Neural progenitor cell (in vitro differentiated cells): ENCODE measurements at regions not wholly inside any gene's neighbourhood (a gene's known extent, or its start where the extent isn't known, plus 50 kb on each side); places are given as distances from the start of the nearest gene placed in this dataset.

Source experiments
- DNase-seq: peaks from one replicate; pipeline ENCODE4 v3.0.0-alpha.2; 2016; ENCODE audit warnings: low spot score
- H2AFZ ChIP-seq: fragments of 200-600 bp; sonication (generic); replicated peaks from 2 replicates; pipeline ENCODE4 v1.6.1; 2016; ENCODE audit warnings: antibody characterized with exemption
- H3F3A ChIP-seq: fragments of 200-600 bp; sonication (generic); 2 replicates; pipeline ENCODE4 v1.6.1; 2016; ENCODE audit warnings: antibody characterized with exemption, low read depth
- H3K27ac ChIP-seq: fragments of 200-600 bp; sonication (generic); 2 replicates; pipeline ENCODE4 v1.5.1; 2016; ENCODE audit warnings: mild to moderate bottlenecking
- H3K27me3 ChIP-seq: fragments of 200-600 bp; sonication (generic); 2 replicates; pipeline ENCODE4 v1.6.1; 2016; ENCODE audit warnings: mild to moderate bottlenecking, moderate library complexity
- H3K36me3 ChIP-seq: fragments of 200-600 bp; sonication (generic); 2 replicates; pipeline ENCODE4 v1.5.1; 2016
- H3K4me1 ChIP-seq: fragments of 200-600 bp; sonication (generic); 2 replicates; pipeline ENCODE4 v1.6.1; 2016; ENCODE audit warnings: mixed run types
- H3K4me2 ChIP-seq: fragments of 200-600 bp; sonication (generic); 2 replicates; pipeline ENCODE4 v1.6.1; 2016
- H3K4me3 ChIP-seq: fragments of 200-600 bp; sonication (generic); 2 replicates; pipeline ENCODE4 v1.5.1; 2016
- H3K79me2 ChIP-seq: fragments of 200-600 bp; sonication (generic); 2 replicates; pipeline ENCODE4 v1.6.1; 2016; ENCODE audit warnings: low read depth
- H3K9ac ChIP-seq: fragments of 200-600 bp; sonication (generic); 2 replicates; pipeline ENCODE4 v1.6.1; 2016
- H3K9me3 ChIP-seq: fragments of 200-600 bp; sonication (generic); 2 replicates; pipeline ENCODE4 v1.5.1; 2016; ENCODE audit warnings: low read depth
- H4K20me1 ChIP-seq: fragments of 200-600 bp; sonication (generic); 2 replicates; pipeline ENCODE4 v1.6.1; 2016; ENCODE audit warnings: low read depth
- H3K27ac Mint-ChIP-seq: 3 replicates; pipeline ENCODE4 v1.8.0; 2021; ENCODE audit warnings: mixed read lengths
- H3K27me3 Mint-ChIP-seq: 2 replicates; pipeline ENCODE4 v1.8.0; 2022; ENCODE audit warnings: low read depth, mild to moderate bottlenecking, inconsistent platforms, moderate library complexity, mixed read lengths; ENCODE audit not compliant: insufficient read depth
- H3K36me3 Mint-ChIP-seq: 3 replicates; pipeline ENCODE4 v1.8.0; 2021; ENCODE audit warnings: mixed read lengths
- H3K4me1 Mint-ChIP-seq: 3 replicates; pipeline ENCODE4 v1.8.0; 2021; ENCODE audit warnings: mixed read lengths
- H3K4me3 Mint-ChIP-seq: 3 replicates; pipeline ENCODE4 v1.8.0; 2021; ENCODE audit warnings: mild to moderate bottlenecking, moderate library complexity, mixed read lengths
- H3K9me3 Mint-ChIP-seq: 3 replicates; pipeline ENCODE4 v1.8.0; 2020; ENCODE audit warnings: mixed read lengths
- EZH2 ChIP-seq: fragments of 200-600 bp; sonication (generic); IDR thresholded peaks from 2 replicates; pipeline ENCODE4 v1.6.1; 2017; ENCODE audit warnings: antibody characterized with exemption, mild to moderate bottlenecking, moderate library complexity
- EZH2phosphoT487 ChIP-seq: fragments of 200-600 bp; sonication (generic); IDR thresholded peaks from 2 replicates; pipeline ENCODE4 v1.6.1; 2017; ENCODE audit warnings: antibody characterized with exemption
- TF ChIP-seq, protein P1 (sequence below): fragments of 200-600 bp; sonication (generic); IDR thresholded peaks from 2 replicates; pipeline ENCODE4 v1.5.1; 2017; ENCODE audit warnings: antibody characterized with exemption, mild to moderate bottlenecking

DNA sequence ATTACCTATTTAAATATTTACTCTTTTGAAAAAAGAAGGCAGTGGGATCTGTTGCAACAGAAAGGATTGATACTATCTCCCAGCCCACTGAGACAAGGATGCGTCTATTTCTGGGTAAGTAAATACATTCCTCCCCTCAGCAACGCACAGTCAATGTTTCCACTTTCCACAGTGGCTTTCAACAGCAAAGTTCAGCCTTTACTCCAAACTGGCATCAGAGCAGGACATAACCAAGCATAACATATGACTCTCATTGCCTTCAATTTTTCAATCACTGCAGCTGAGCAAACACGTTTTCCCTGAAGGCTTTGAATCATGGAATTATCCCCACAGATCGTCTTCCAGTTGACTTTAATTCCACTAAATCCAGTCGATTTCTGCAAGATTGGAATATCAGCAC, 160.3 kb upstream of the FRG1 start:
- no peaks in the 10 kb centered on the region for H3K27me3 ChIP-seq
- no peaks in the 10 kb centered on the region for H3K36me3 ChIP-seq
- no peaks in the 10 kb centered on the region for H3K79me2 ChIP-seq
- H3K36me3 Mint-ChIP-seq = no peaks in the 10 kb centered on the region
- H3K27ac ChIP-seq = no peak overlapping the region
- no peak overlapping the region for H3K9ac ChIP-seq
- H3K4me2 ChIP-seq = no peak overlapping the region
- H2AFZ ChIP-seq = no peak overlapping the region
- no peaks in the 10 kb centered on the region for H3K27me3 Mint-ChIP-seq
- no peak overlapping the region for H3K27ac Mint-ChIP-seq
- H3K9me3 Mint-ChIP-seq = peaks cover 25% of the 10 kb centered on the region
- H3K4me3 ChIP-seq = no peak overlapping the region
- TF ChIP-seq EZH2 = no peak
- TF ChIP-seq EZH2phosphoT487 = no peak
- TF ChIP-seq, protein P1, sequence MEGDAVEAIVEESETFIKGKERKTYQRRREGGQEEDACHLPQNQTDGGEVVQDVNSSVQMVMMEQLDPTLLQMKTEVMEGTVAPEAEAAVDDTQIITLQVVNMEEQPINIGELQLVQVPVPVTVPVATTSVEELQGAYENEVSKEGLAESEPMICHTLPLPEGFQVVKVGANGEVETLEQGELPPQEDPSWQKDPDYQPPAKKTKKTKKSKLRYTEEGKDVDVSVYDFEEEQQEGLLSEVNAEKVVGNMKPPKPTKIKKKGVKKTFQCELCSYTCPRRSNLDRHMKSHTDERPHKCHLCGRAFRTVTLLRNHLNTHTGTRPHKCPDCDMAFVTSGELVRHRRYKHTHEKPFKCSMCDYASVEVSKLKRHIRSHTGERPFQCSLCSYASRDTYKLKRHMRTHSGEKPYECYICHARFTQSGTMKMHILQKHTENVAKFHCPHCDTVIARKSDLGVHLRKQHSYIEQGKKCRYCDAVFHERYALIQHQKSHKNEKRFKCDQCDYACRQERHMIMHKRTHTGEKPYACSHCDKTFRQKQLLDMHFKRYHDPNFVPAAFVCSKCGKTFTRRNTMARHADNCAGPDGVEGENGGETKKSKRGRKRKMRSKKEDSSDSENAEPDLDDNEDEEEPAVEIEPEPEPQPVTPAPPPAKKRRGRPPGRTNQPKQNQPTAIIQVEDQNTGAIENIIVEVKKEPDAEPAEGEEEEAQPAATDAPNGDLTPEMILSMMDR = no peak
- no peaks in the 10 kb centered on the region for H4K20me1 ChIP-seq
- peaks cover 7% of the 10 kb centered on the region for H3K4me1 Mint-ChIP-seq
- no peak for DNase-seq
- H3K4me1 ChIP-seq = peaks cover 13% of the 10 kb centered on the region
- no peak overlapping the region for H3K4me3 Mint-ChIP-seq
- peaks cover 7% of the 10 kb centered on the region for H3F3A ChIP-seq
- H3K9me3 ChIP-seq = no peaks in the 10 kb centered on the region

DNA sequence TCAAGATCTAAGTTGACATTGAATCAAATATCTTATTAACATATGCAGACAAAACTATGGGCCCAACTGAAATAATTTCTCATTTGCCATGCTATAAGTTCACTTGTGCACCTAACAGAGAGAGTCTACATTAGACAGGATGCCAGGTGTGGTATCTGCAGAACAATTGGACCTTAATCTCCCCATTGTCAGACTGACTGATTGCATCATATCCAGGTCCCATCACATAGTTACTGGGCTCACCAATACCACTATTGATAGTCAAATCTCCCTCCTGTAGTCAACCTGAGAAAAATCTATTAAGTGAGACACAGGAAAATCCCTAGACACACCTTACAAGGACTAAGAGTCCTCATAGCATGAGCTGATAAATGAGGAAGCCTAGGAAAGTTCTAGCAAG, 156.0 kb upstream of the FRG1 start:
- DNase-seq = no peak
- H3K4me2 ChIP-seq = no peak overlapping the region

DNA sequence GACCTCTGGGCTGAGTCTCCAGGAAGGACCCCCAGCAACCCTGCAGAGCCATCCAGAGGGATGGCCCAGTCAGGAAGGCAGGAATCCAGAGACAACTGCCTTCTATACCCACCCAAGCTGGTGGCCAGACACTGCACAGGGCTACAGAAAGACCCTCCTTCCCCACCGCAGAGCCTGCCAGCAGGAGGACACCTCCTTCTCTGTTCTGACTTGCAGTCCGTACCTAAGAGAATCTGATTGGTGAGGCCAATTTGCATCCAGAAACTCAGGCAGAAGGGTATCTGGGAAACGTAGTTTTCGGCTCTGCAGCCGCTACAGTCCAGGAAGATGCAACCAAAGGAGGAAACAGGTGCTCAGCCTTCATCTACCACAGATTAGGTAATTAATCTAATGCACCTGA, 155.4 kb upstream of the FRG1 start:
- Mint-ChIP-seq H3K9me3 (peaks cover 34% of the 10 kb centered on the region), H3K4me1 (no peaks in the 10 kb centered on the region)
- DNase-seq = peak; percentile 55

More for the DNA sequence above, 156.0 kb upstream of the FRG1 start:
- Mint-ChIP-seq H3K27ac (no peak overlapping the region), H3K27me3 (no peaks in the 10 kb centered on the region), H3K4me3 (no peak overlapping the region), H3K36me3 (no peaks in the 10 kb centered on the region), H3K4me1 (peaks cover under 1% of the 10 kb centered on the region), H3K9me3 (peaks cover 36% of the 10 kb centered on the region)
- no peaks in the 10 kb centered on the region for H3K9me3 ChIP-seq
- peaks cover 3% of the 10 kb centered on the region for H3K4me1 ChIP-seq
- TF ChIP-seq, protein P1 = no peak
- no peak for TF ChIP-seq EZH2
- TF ChIP-seq EZH2phosphoT487 = no peak
- peak overlapping the region; percentile 73 for H2AFZ ChIP-seq
- H3K36me3 ChIP-seq = no peaks in the 10 kb centered on the region
- no peaks in the 10 kb centered on the region for H3K79me2 ChIP-seq
- H3K27ac ChIP-seq = no peak overlapping the region
- H3K9ac ChIP-seq = no peak overlapping the region
- no peaks in the 10 kb centered on the region for H3K27me3 ChIP-seq
- H3F3A ChIP-seq = no peaks in the 10 kb centered on the region
- no peak overlapping the region for H3K4me3 ChIP-seq
- H4K20me1 ChIP-seq = no peaks in the 10 kb centered on the region

More for the DNA sequence above, 155.4 kb upstream of the FRG1 start:
- no peak for TF ChIP-seq EZH2
- TF ChIP-seq EZH2phosphoT487 = no peak
- TF ChIP-seq, protein P1 = peak; percentile 23
- no peaks in the 10 kb centered on the region for H3K4me1 ChIP-seq
- peak overlapping the region; percentile 56 for H3K4me2 ChIP-seq
- no peak overlapping the region for H3K4me3 ChIP-seq
- no peaks in the 10 kb centered on the region for H3F3A ChIP-seq
- no peak overlapping the region for H3K4me3 Mint-ChIP-seq
- no peaks in the 10 kb centered on the region for H3K79me2 ChIP-seq
- no peaks in the 10 kb centered on the region for H4K20me1 ChIP-seq
- no peaks in the 10 kb centered on the region for H3K36me3 ChIP-seq
- H3K9ac ChIP-seq = no peak overlapping the region
- H3K27me3 ChIP-seq = no peaks in the 10 kb centered on the region
- no peak overlapping the region for H3K27ac Mint-ChIP-seq
- H2AFZ ChIP-seq = peak overlapping the region; percentile 73
- H3K9me3 ChIP-seq = no peaks in the 10 kb centered on the region
- H3K36me3 Mint-ChIP-seq = no peaks in the 10 kb centered on the region
- no peak overlapping the region for H3K27ac ChIP-seq
- no peaks in the 10 kb centered on the region for H3K27me3 Mint-ChIP-seq
